ENCODE measurements at regions not wholly inside any gene's neighbourhood (a gene's known extent, or its start where the extent isn't known, plus 50 kb on each side); places are given as distances from the start of the nearest gene placed in this dataset.

DNA sequence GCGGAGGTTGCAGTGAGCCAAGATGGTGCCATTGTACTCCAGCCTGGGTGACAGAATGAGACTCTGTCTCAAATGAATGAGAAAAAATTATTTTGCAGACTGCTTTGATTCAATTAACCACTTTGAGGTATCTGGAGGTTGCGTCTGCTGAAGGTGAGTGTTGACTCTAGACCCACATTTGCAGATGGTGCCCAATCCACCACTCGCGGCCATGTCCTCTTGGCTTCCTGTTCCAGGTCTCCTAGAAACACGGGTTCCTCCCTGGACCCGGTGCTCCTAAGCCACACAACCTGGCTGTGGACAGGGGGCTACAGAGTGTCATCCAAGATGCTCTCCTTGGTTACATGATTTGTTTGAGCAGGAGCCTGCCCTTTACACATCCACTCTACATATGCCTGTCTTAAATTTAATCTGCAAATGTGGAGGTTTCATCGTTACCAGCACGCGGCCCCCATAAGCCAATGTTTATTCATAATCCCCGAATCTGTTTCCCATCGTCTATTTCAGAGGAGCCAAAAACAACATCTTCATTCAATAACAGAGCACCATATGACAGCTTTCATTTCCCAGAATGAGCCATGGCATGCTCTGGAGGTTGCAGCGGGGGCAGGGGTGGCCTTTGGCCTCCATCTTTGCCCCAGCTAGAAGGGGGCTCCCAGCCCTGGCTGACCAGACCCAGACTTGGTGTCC is 377.2 kb downstream of the CTTN start:
- TF ChIP-seq CTCF (conservative IDR thresholded peaks at IDR 0.05 in 1 of 2, IDR thresholded peaks at IDR 0.05 in 1 of 2; ENCODE audit: low read depth in 1 of 2, low read length in 2 of 2) (no peak), EZH2 (IDR thresholded peaks at IDR 0.05; ENCODE audit: low read length, missing control alignments) (no peak)
